Activated naive CD4-positive, alpha-beta T cell treated with anti-CD3 and anti-CD28 coated beads for 36 hours (primary cell): ENCODE measurements at regions not wholly inside any gene's neighbourhood (a gene's known extent, or its start where the extent isn't known, plus 50 kb on each side); places are given as distances from the start of the nearest gene placed in this dataset.
A peak's percentile ranks its signal among the peaks of the same experiment; 100 is the strongest.

ENCODE experiments used
- CTCF ChIA-PET: fragments of 350-600 bp; sonication (Branson Sonifier 250); formaldehyde crosslinking; loops from one replicate; lab custom pipeline; 2021; ENCODE audit warnings: antibody characterized with exemption; lab: Charles Lee
- DNase-seq: peaks from one replicate; pipeline ENCODE4 v3.0.0-alpha.2; 2020
- H3K27ac Mint-ChIP-seq: one replicate; pipeline ENCODE4 v1.8.0; 2021; ENCODE audit warnings: mild to moderate bottlenecking, mixed read lengths
- H3K27me3 Mint-ChIP-seq: one replicate; pipeline ENCODE4 v1.8.0; 2021; ENCODE audit warnings: low read depth, mixed read lengths
- H3K36me3 Mint-ChIP-seq: one replicate; pipeline ENCODE4 v1.8.0; 2021; ENCODE audit warnings: low read depth, mixed read lengths
- H3K4me1 Mint-ChIP-seq: one replicate; pipeline ENCODE4 v1.8.0; 2021; ENCODE audit warnings: low read depth, mixed read lengths
- H3K4me3 Mint-ChIP-seq: one replicate; pipeline ENCODE4 v1.8.0; 2021; ENCODE audit warnings: mild to moderate bottlenecking, moderate library complexity, mixed read lengths
- H3K9me3 Mint-ChIP-seq: one replicate; pipeline ENCODE4 v1.8.0; 2021; ENCODE audit warnings: mixed read lengths
- intact Hi-C: fragments of 100-400 bp; cut with micrococcal nuclease; formaldehyde crosslinking; loops from one replicate; pipeline ENCODE4 v1.15.1; 2023

- Mint-ChIP-seq H3K9me3 (no peaks in the 10 kb centered on the region), H3K4me1 (no peaks in the 10 kb centered on the region), H3K36me3 (no peaks in the 10 kb centered on the region), H3K27ac (no peak overlapping the region), H3K4me3 (no peak overlapping the region), H3K27me3 (no peaks in the 10 kb centered on the region)
- intact Hi-C loops, result no loop called here
- DNase-seq, result no peak
- CTCF ChIA-PET, result interaction anchor here (0.6 kb wide), 1 partner anchor 145 kb away, joined by 4 read pairs; no protein-coding TSS in a partner anchor
Observed at GRCh38 chr12:23006413-23006812, 381.4 kb downstream of the ETNK1 start.

- H3K27ac Mint-ChIP-seq, result no peak overlapping the region
- CTCF ChIA-PET, result no interaction called here
Observed at GRCh38 chr12:23008623-23009022, 383.7 kb downstream of the ETNK1 start.

GRCh38 chr12:23014749-23015148, 389.8 kb downstream of the ETNK1 start:
- no peak for DNase-seq
- Mint-ChIP-seq H3K27ac (no peak overlapping the region), H3K27me3 (no peaks in the 10 kb centered on the region), H3K4me3 (no peak overlapping the region), H3K9me3 (no peaks in the 10 kb centered on the region), H3K4me1 (no peaks in the 10 kb centered on the region), H3K36me3 (no peaks in the 10 kb centered on the region)
- CTCF ChIA-PET, result no interaction called here
- intact Hi-C loops, result no loop called here

More at GRCh38 chr12:23008623-23009022, 383.7 kb downstream of the ETNK1 start:
- H3K4me3 Mint-ChIP-seq, result no peak overlapping the region
- H3K36me3 Mint-ChIP-seq, result no peaks in the 10 kb centered on the region
- H3K4me1 Mint-ChIP-seq, result no peaks in the 10 kb centered on the region
- no peaks in the 10 kb centered on the region for H3K27me3 Mint-ChIP-seq
- intact Hi-C loops, result no loop called here
- DNase-seq, result no peak
- no peaks in the 10 kb centered on the region for H3K9me3 Mint-ChIP-seq

- H3K27me3 Mint-ChIP-seq, result no peaks in the 10 kb centered on the region
- no peaks in the 10 kb centered on the region for H3K9me3 Mint-ChIP-seq
- H3K4me3 Mint-ChIP-seq, result no peak overlapping the region
- intact Hi-C loops, result no loop called here
- CTCF ChIA-PET, result no interaction called here
- no peak overlapping the region for H3K27ac Mint-ChIP-seq
- DNase-seq, result no peak
- no peaks in the 10 kb centered on the region for H3K4me1 Mint-ChIP-seq
- H3K36me3 Mint-ChIP-seq, result no peaks in the 10 kb centered on the region
Observed at GRCh38 chr12:23025372-23026016, 400.5 kb downstream of the ETNK1 start.

GRCh38 chr12:23028158-23028802, 403.3 kb downstream of the ETNK1 start:
- Mint-ChIP-seq H3K27me3 (no peaks in the 10 kb centered on the region), H3K27ac (no peak overlapping the region), H3K36me3 (no peaks in the 10 kb centered on the region), H3K4me3 (no peak overlapping the region), H3K9me3 (no peaks in the 10 kb centered on the region), H3K4me1 (no peaks in the 10 kb centered on the region)
- intact Hi-C loops, result no loop called here
- CTCF ChIA-PET, result no interaction called here
- DNase-seq, result no peak

GRCh38 chr12:23029185-23029584, 404.2 kb downstream of the ETNK1 start:
- Mint-ChIP-seq H3K9me3 (no peaks in the 10 kb centered on the region), H3K36me3 (no peaks in the 10 kb centered on the region), H3K4me1 (no peaks in the 10 kb centered on the region), H3K27ac (no peak overlapping the region), H3K4me3 (no peak overlapping the region), H3K27me3 (no peaks in the 10 kb centered on the region)
- no peak for DNase-seq
- intact Hi-C loops, result no loop called here
- CTCF ChIA-PET, result no interaction called here

GRCh38 chr12:23039834-23040233, 414.9 kb downstream of the ETNK1 start:
- H3K4me1 Mint-ChIP-seq, result no peaks in the 10 kb centered on the region
- no peaks in the 10 kb centered on the region for H3K36me3 Mint-ChIP-seq

GRCh38 chr12:23041774-23042173, 416.8 kb downstream of the ETNK1 start:
- no peaks in the 10 kb centered on the region for H3K9me3 Mint-ChIP-seq
- no peak overlapping the region for H3K4me3 Mint-ChIP-seq
- intact Hi-C loops, result no loop called here
- no peak for DNase-seq
- no peaks in the 10 kb centered on the region for H3K4me1 Mint-ChIP-seq
- no peaks in the 10 kb centered on the region for H3K27me3 Mint-ChIP-seq
- no peak overlapping the region for H3K27ac Mint-ChIP-seq
- CTCF ChIA-PET, result no interaction called here
- no peaks in the 10 kb centered on the region for H3K36me3 Mint-ChIP-seq

More at GRCh38 chr12:23039834-23040233, 414.9 kb downstream of the ETNK1 start:
- intact Hi-C loops, result no loop called here
- Mint-ChIP-seq H3K27me3 (no peaks in the 10 kb centered on the region), H3K4me3 (no peak overlapping the region), H3K27ac (no peak overlapping the region), H3K9me3 (no peaks in the 10 kb centered on the region)
- DNase-seq, result no peak
- CTCF ChIA-PET, result no interaction called here

GRCh38 chr12:23043646-23044045, 418.7 kb downstream of the ETNK1 start:
- intact Hi-C loops, result no loop called here
- no peak for DNase-seq
- Mint-ChIP-seq H3K4me1 (no peaks in the 10 kb centered on the region), H3K36me3 (no peaks in the 10 kb centered on the region), H3K4me3 (no peak overlapping the region), H3K9me3 (no peaks in the 10 kb centered on the region), H3K27me3 (no peaks in the 10 kb centered on the region), H3K27ac (no peak overlapping the region)
- CTCF ChIA-PET, result no interaction called here

- DNase-seq, result no peak
- Mint-ChIP-seq H3K9me3 (peaks cover 4% of the 10 kb centered on the region), H3K27me3 (no peaks in the 10 kb centered on the region), H3K4me1 (no peaks in the 10 kb centered on the region), H3K27ac (no peak overlapping the region), H3K4me3 (no peak overlapping the region), H3K36me3 (no peaks in the 10 kb centered on the region)
- CTCF ChIA-PET, result no interaction called here
- intact Hi-C loops, result no loop called here
Observed at GRCh38 chr12:23049180-23049579, 424.2 kb downstream of the ETNK1 start.

- Mint-ChIP-seq H3K4me3 (no peak overlapping the region), H3K36me3 (no peaks in the 10 kb centered on the region), H3K9me3 (no peaks in the 10 kb centered on the region), H3K27me3 (no peaks in the 10 kb centered on the region), H3K4me1 (no peaks in the 10 kb centered on the region), H3K27ac (no peak overlapping the region)
- intact Hi-C loops, result loop anchor here (2.0 to 10.0 kb wide), 2 partner anchors 198 to 370 kb away; no protein-coding TSS in a partner anchor
- CTCF ChIA-PET, result no interaction called here
- peak; percentile 11 for DNase-seq
Observed at GRCh38 chr12:23055004-23055403, 430.0 kb downstream of the ETNK1 start.

GRCh38 chr12:23057571-23057970, 432.6 kb downstream of the ETNK1 start:
- Mint-ChIP-seq H3K9me3 (no peaks in the 10 kb centered on the region), H3K4me3 (no peak overlapping the region), H3K27me3 (no peaks in the 10 kb centered on the region), H3K4me1 (no peaks in the 10 kb centered on the region), H3K36me3 (no peaks in the 10 kb centered on the region), H3K27ac (no peak overlapping the region)
- CTCF ChIA-PET, result no interaction called here
- intact Hi-C loops, result loop anchor here (10.0 kb wide), 1 partner anchor 373 kb away; no protein-coding TSS in a partner anchor
- no peak for DNase-seq

- DNase-seq, result no peak
- Mint-ChIP-seq H3K4me1 (no peaks in the 10 kb centered on the region), H3K36me3 (no peaks in the 10 kb centered on the region), H3K4me3 (no peak overlapping the region), H3K9me3 (no peaks in the 10 kb centered on the region), H3K27me3 (no peaks in the 10 kb centered on the region), H3K27ac (no peak overlapping the region)
- CTCF ChIA-PET, result no interaction called here
- intact Hi-C loops, result no loop called here
Observed at GRCh38 chr12:23060161-23060560, 435.2 kb downstream of the ETNK1 start.
